ENCODE measurements at regions not wholly inside any gene's neighbourhood (a gene's known extent, or its start where the extent isn't known, plus 50 kb on each side); places are given as distances from the start of the nearest gene placed in this dataset.

GRCh38 chr3:83434880-83435587 lies 1523.8 kb upstream of the CADM2 start:
- TF ChIP-seq CTCF (IDR thresholded peaks at IDR 0.05; ENCODE audit: insufficient read depth, low read depth, low read length) (no peak), EZH2 (IDR thresholded peaks at IDR 0.05; ENCODE audit: insufficient read depth, low read length) (no peak)
